HCT116 (cell line): ENCODE measurements at regions not wholly inside any gene's neighbourhood (a gene's known extent, or its start where the extent isn't known, plus 50 kb on each side); places are given as distances from the start of the nearest gene placed in this dataset.

ENCODE experiments used
- ATF3 ChIP-seq: IDR thresholded peaks from 2 replicates; pipeline ENCODE4 v1.6.1; 2012
- CTCF ChIP-seq, 3 experiments: fragments of 200-600 bp in 1 of 3; sonication (generic) in 1 of 3; IDR thresholded peaks in 2 of 3; conservative IDR thresholded peaks in 1 of 3; 2 replicates each; pipeline ENCODE4 v1.5.1; 2012 to 2017; ENCODE audit warnings: low read depth in 2 of 3, low read length in 2 of 3, antibody characterized with exemption in 1 of 3, borderline replicate concordance in 1 of 3, control low read depth in 1 of 3, mild to moderate bottlenecking in 1 of 3, mixed read lengths in 1 of 3, mixed run types in 1 of 3, moderate library complexity in 1 of 3; ENCODE audit not compliant: insufficient read depth in 1 of 3
- MAX ChIP-seq: IDR thresholded peaks from 2 replicates; pipeline ENCODE4 v1.6.1; 2012
- YY1 ChIP-seq: IDR thresholded peaks from 2 replicates; pipeline ENCODE4 v1.6.1; 2011; ENCODE audit warnings: low read length, low read depth, moderate library complexity, mild to moderate bottlenecking; ENCODE audit not compliant: insufficient replicate concordance; ENCODE audit errors: extremely low read depth
- ZBTB33 ChIP-seq: IDR thresholded peaks from 2 replicates; pipeline ENCODE4 v1.6.1; 2011; ENCODE audit warnings: mild to moderate bottlenecking, low read length, moderate library complexity; ENCODE audit not compliant: insufficient replicate concordance; ENCODE audit errors: extremely low read depth

GRCh38 chr2:240371129-240372000 is 64.1 kb upstream of the GPC1 start:
- TF ChIP-seq ATF3 (no peak), YY1 (no peak), MAX (no peak), CTCF (IDR thresholded peaks at IDR 0.05 in 2 of 3, conservative IDR thresholded peaks at IDR 0.05 in 1 of 3; ENCODE audit: borderline replicate concordance in 1 of 3, insufficient read depth in 1 of 3, low read depth in 2 of 3, low read length in 2 of 3) (no peak), ZBTB33 (no peak)
